ENCODE measurements at regions not wholly inside any gene's neighbourhood (a gene's known extent, or its start where the extent isn't known, plus 50 kb on each side); places are given as distances from the start of the nearest gene placed in this dataset.

- TF ChIP-seq CTCF (IDR thresholded peaks at IDR 0.05) (no peak), POLR2A (IDR thresholded peaks at IDR 0.05) (no peak)
Observed at GRCh38 chr5:67908126-67908765, 307.3 kb upstream of the PIK3R1 start.

Data from Peyer's patch (tissue), 4 donors.